HCT116 (cell line): ENCODE measurements at regions not wholly inside any gene's neighbourhood (a gene's known extent, or its start where the extent isn't known, plus 50 kb on each side); places are given as distances from the start of the nearest gene placed in this dataset.

Source experiments
- CTCF ChIP-seq, 3 experiments: fragments of 200-600 bp in 1 of 3; sonication (generic) in 1 of 3; IDR thresholded peaks in 2 of 3; conservative IDR thresholded peaks in 1 of 3; 2 replicates each; pipeline ENCODE4 v1.5.1; 2012 to 2017; ENCODE audit warnings: low read depth in 2 of 3, low read length in 2 of 3, antibody characterized with exemption in 1 of 3, borderline replicate concordance in 1 of 3, control low read depth in 1 of 3, mild to moderate bottlenecking in 1 of 3, mixed read lengths in 1 of 3, mixed run types in 1 of 3, moderate library complexity in 1 of 3; ENCODE audit not compliant: insufficient read depth in 1 of 3
- EZH2phosphoT487 ChIP-seq: fragments of 200-600 bp; IDR thresholded peaks from 2 replicates; pipeline ENCODE4 v1.6.1; 2018; ENCODE audit warnings: antibody characterized with exemption, borderline replicate concordance
- POLR2AphosphoS5 ChIP-seq: IDR thresholded peaks from 2 replicates; pipeline ENCODE4 v1.6.1; 2011; ENCODE audit warnings: mild to moderate bottlenecking, low read depth, low read length, moderate library complexity
- REST ChIP-seq: IDR thresholded peaks from 2 replicates; pipeline ENCODE4 v1.6.1; 2012; ENCODE audit warnings: low read depth
- SIN3A ChIP-seq: IDR thresholded peaks from 2 replicates; pipeline ENCODE4 v1.6.1; 2012; ENCODE audit warnings: low read depth
- YY1 ChIP-seq: IDR thresholded peaks from 2 replicates; pipeline ENCODE4 v1.6.1; 2011; ENCODE audit warnings: low read length, low read depth, moderate library complexity, mild to moderate bottlenecking; ENCODE audit not compliant: insufficient replicate concordance; ENCODE audit errors: extremely low read depth

GRCh38 chr16:22678311-22678710 is 135.7 kb upstream of the HS3ST2 start:
- TF ChIP-seq CTCF (IDR thresholded peaks at IDR 0.05 in 2 of 3, conservative IDR thresholded peaks at IDR 0.05 in 1 of 3; ENCODE audit: borderline replicate concordance in 1 of 3, insufficient read depth in 1 of 3, low read depth in 2 of 3, low read length in 2 of 3) = no peak
- no peak for TF ChIP-seq REST
- TF ChIP-seq EZH2phosphoT487 = no peak
- no peak for TF ChIP-seq SIN3A
- TF ChIP-seq YY1 = no peak
- no peak for TF ChIP-seq POLR2AphosphoS5
